Uterus (tissue), 3 donors: ENCODE measurements at regions not wholly inside any gene's neighbourhood (a gene's known extent, or its start where the extent isn't known, plus 50 kb on each side); places are given as distances from the start of the nearest gene placed in this dataset.

Source experiments
- DNase-seq, 2 donors: peaks; one replicate each; pipeline ENCODE4 v3.0.0-alpha.2; 2019 to 2020
- H3K27ac ChIP-seq, 2 donors: fragments of 200-600 bp; sonication (generic); 1 replicate in 1 of 2; 2 replicates in 1 of 2; pipeline ENCODE4 v1.5.1; 2016 to 2018
- H3K27me3 ChIP-seq, 2 donors: fragments of 200-600 bp; sonication (generic); one replicate each; pipeline ENCODE4 v1.5.1; 2018 to 2019; ENCODE audit warnings: control low read depth in 1 of 2
- H3K36me3 ChIP-seq, 2 donors: fragments of 200-600 bp; sonication (generic); one replicate each; pipeline ENCODE4 v1.5.1; 2019; ENCODE audit warnings: control low read depth in 1 of 2
- H3K4me1 ChIP-seq, 2 donors: fragments of 200-600 bp; sonication (generic); one replicate each; pipeline ENCODE4 v1.5.1; 2018 to 2019; ENCODE audit warnings: control low read depth in 1 of 2
- H3K4me3 ChIP-seq, 2 donors: fragments of 200-600 bp; sonication (generic); 1 replicate in 1 of 2; 2 replicates in 1 of 2; pipeline ENCODE4 v1.5.1; 2018 to 2019; ENCODE audit warnings: mild to moderate bottlenecking in 1 of 2
- H3K9me3 ChIP-seq, 2 donors: fragments of 200-600 bp; sonication (generic); one replicate each; pipeline ENCODE4 v1.5.1; 2019; ENCODE audit warnings: control low read depth in 1 of 2
- CTCF ChIP-seq, 4 experiments: fragments of 200-600 bp in 2 of 4; fragments of 450-650 bp in 2 of 4; sonication (generic) in 2 of 4; IDR thresholded peaks; one replicate each; pipeline ENCODE4 v1.5.1; 2016 to 2019; ENCODE audit warnings: antibody characterized with exemption in 4 of 4, mild to moderate bottlenecking in 2 of 4, moderate library complexity in 1 of 4
- POLR2A ChIP-seq, 2 donors: fragments of 450-650 bp; IDR thresholded peaks; one replicate each; pipeline ENCODE4 v1.6.1; 2016; ENCODE audit warnings: antibody characterized with exemption in 2 of 2, mild to moderate bottlenecking in 1 of 2, moderate library complexity in 1 of 2
- intact Hi-C: fragments of 100-400 bp; cut with DNase I; formaldehyde crosslinking; loops from one replicate; pipeline ENCODE4 v1.15.1; 2023; ENCODE audit warnings: low total_unique reads
- donor health status: DM: yes; HTN: yes; CAD: no.

DNA sequence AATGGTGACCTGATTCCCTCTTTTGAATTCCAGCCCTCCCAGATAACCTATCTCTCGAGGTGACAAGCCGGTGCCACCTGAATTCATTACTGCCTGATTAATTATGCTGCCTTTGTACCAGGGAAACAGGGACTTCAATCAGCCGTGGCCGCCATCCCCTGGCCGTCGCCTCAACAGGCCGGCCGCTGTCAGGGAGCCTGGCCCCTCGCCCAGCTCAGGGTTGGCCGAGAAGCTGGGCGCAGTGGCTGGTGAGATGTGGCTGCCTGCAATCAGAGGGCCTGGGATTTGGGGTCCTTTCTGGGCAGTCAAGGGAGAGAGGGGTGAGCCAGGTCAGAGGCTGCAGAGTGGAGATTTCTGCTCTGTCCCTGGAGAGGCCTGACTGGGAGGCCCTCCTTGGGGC is 91.2 kb downstream of the KCTD15 start:
- DNase-seq, result no peak
- Histone ChIP-seq H3K9me3 (no peaks in the 10 kb centered on the region), H3K27ac (no peak overlapping the region), H3K4me1 (no peaks in the 10 kb centered on the region), H3K27me3 (no peaks in the 10 kb centered on the region), H3K4me3 (no peak overlapping the region), H3K36me3 (no peaks in the 10 kb centered on the region)
- intact Hi-C loops, result no loop called here
- TF ChIP-seq POLR2A (IDR thresholded peaks at IDR 0.05), result no peak
- no peak for TF ChIP-seq CTCF (IDR thresholded peaks at IDR 0.05)

DNA sequence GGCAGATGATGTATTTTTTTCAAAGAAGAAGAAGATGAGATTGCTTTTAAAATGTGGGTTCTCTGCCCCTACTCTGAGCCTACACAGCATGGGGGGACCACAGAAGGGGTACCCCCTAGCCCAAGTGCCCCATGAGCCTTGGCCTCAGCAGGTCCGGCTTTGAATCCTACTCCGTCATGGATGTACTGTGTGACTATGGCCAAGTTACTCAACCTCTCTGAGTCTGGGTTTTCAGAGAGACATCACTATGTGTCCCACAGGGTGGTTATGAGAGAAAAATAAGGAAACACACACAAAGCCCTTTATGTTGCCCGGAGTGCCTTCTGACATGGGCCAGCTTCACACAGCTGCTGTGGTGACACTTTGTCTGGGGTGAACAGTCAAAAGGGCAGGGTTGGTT is 92.0 kb downstream of the KCTD15 start:
- Histone ChIP-seq H3K4me1 (no peaks in the 10 kb centered on the region), H3K9me3 (no peaks in the 10 kb centered on the region), H3K27me3 (no peaks in the 10 kb centered on the region), H3K36me3 (no peaks in the 10 kb centered on the region), H3K4me3 (no peak overlapping the region), H3K27ac (no peak overlapping the region)
- DNase-seq, result no peak
- TF ChIP-seq CTCF (IDR thresholded peaks at IDR 0.05) (no peak), POLR2A (IDR thresholded peaks at IDR 0.05) (no peak)
- intact Hi-C loops, result no loop called here

- intact Hi-C loops, result no loop called here
- DNase-seq, result no peak
- TF ChIP-seq CTCF (IDR thresholded peaks at IDR 0.05) (no peak), POLR2A (IDR thresholded peaks at IDR 0.05) (no peak)
- H3K4me1 ChIP-seq, result no peaks in the 10 kb centered on the region
- H3K27me3 ChIP-seq, result no peaks in the 10 kb centered on the region
- H3K36me3 ChIP-seq, result no peaks in the 10 kb centered on the region
- no peak overlapping the region for H3K4me3 ChIP-seq
- no peaks in the 10 kb centered on the region for H3K9me3 ChIP-seq
- H3K27ac ChIP-seq, result no peak overlapping the region
Measured at GRCh38 chr19:33890569-33890968, 93.9 kb downstream of the KCTD15 start.

DNA sequence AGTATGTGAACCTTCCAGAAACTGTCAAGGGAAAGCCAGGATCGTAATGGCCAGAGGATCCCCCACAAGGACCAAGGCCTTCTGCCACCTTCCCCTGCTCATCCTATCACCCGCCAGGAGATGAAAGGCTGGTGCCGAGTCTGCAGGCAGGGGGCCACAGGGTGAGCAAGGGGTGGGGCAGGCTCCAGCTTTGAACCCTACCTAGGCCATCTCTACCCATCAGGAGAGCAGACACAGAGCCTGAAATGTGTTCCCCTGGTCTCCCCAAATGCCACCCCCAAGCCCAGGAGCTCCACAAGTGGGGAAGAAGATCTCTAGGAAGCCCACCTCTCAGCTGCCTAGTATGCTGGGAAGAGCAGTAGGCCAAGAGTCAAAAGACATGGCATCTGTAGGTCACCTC is 95.1 kb downstream of the KCTD15 start:
- DNase-seq, result no peak
- no peaks in the 10 kb centered on the region for H3K4me1 ChIP-seq
- intact Hi-C loops, result no loop called here
- H3K36me3 ChIP-seq, result no peaks in the 10 kb centered on the region
- TF ChIP-seq CTCF (IDR thresholded peaks at IDR 0.05) (no peak), POLR2A (IDR thresholded peaks at IDR 0.05) (no peak)
- no peaks in the 10 kb centered on the region for H3K9me3 ChIP-seq
- no peak overlapping the region for H3K4me3 ChIP-seq
- no peaks in the 10 kb centered on the region for H3K27me3 ChIP-seq
- no peak overlapping the region for H3K27ac ChIP-seq

DNA sequence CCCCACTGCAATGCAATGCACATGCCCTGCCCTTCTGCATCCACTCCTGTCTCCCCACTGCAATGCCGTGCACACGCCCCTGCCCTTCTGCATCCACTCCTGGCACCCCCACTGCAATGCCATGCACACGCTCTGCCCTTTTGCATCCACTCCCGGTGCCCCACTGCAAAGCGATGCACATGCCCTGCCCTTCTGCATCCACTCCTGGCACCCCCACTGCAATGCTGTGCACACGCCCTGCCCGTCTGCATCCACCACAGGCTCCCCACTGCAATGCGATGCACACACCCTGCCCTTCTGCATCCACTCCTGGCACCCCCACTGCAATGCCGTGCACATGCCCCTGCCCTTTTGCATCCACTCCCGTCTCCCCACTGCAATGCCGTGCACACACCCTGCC is 98.1 kb downstream of the KCTD15 start:
- Histone ChIP-seq H3K27me3 (no peaks in the 10 kb centered on the region), H3K9me3 (no peaks in the 10 kb centered on the region), H3K4me3 (no peak overlapping the region), H3K36me3 (no peaks in the 10 kb centered on the region), H3K27ac (no peak overlapping the region), H3K4me1 (no peaks in the 10 kb centered on the region)
- TF ChIP-seq CTCF (IDR thresholded peaks at IDR 0.05) (no peak), POLR2A (IDR thresholded peaks at IDR 0.05) (no peak)
- intact Hi-C loops, result no loop called here
- DNase-seq, result no peak
